Neural progenitor cell (in vitro differentiated cells): ENCODE measurements at regions not wholly inside any gene's neighbourhood (a gene's known extent, or its start where the extent isn't known, plus 50 kb on each side); places are given as distances from the start of the nearest gene placed in this dataset.

Experiments used
- EZH2 ChIP-seq: fragments of 200-600 bp; sonication (generic); IDR thresholded peaks from 2 replicates; pipeline ENCODE4 v1.6.1; 2017; ENCODE audit warnings: antibody characterized with exemption, mild to moderate bottlenecking, moderate library complexity
- EZH2phosphoT487 ChIP-seq: fragments of 200-600 bp; sonication (generic); IDR thresholded peaks from 2 replicates; pipeline ENCODE4 v1.6.1; 2017; ENCODE audit warnings: antibody characterized with exemption
- TF ChIP-seq, protein P1 (sequence below): fragments of 200-600 bp; sonication (generic); IDR thresholded peaks from 2 replicates; pipeline ENCODE4 v1.5.1; 2017; ENCODE audit warnings: antibody characterized with exemption, mild to moderate bottlenecking

DNA sequence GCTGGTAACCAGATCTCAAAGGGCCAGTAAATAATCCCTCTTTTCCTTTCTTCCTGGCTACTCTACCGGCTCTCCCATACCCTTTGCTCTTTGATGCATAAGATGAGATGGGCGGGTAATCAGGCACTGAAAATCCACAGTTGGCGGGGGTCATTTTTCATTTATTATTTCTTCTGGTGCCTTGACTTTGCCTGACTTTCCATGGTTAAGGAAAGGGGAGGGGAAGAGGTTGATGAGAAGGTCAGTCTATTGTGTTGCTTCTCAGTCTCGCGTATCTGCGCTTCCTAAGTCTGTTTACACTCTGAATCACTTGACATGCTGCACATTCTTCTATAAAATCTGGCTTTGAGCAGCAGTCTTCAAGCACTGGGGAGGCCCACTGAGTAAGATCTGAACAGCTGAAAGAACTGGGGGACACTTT, 121.1 kb upstream of the HDGFL1 start:
- TF ChIP-seq, protein P1, sequence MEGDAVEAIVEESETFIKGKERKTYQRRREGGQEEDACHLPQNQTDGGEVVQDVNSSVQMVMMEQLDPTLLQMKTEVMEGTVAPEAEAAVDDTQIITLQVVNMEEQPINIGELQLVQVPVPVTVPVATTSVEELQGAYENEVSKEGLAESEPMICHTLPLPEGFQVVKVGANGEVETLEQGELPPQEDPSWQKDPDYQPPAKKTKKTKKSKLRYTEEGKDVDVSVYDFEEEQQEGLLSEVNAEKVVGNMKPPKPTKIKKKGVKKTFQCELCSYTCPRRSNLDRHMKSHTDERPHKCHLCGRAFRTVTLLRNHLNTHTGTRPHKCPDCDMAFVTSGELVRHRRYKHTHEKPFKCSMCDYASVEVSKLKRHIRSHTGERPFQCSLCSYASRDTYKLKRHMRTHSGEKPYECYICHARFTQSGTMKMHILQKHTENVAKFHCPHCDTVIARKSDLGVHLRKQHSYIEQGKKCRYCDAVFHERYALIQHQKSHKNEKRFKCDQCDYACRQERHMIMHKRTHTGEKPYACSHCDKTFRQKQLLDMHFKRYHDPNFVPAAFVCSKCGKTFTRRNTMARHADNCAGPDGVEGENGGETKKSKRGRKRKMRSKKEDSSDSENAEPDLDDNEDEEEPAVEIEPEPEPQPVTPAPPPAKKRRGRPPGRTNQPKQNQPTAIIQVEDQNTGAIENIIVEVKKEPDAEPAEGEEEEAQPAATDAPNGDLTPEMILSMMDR, result no peak
- no peak for TF ChIP-seq EZH2
- no peak for TF ChIP-seq EZH2phosphoT487
